Ovary (tissue), 3 donors: ENCODE measurements at regions not wholly inside any gene's neighbourhood (a gene's known extent, or its start where the extent isn't known, plus 50 kb on each side); places are given as distances from the start of the nearest gene placed in this dataset.

Experiments used
- EP300 ChIP-seq: sonication (generic); formaldehyde crosslinking; IDR thresholded peaks from one replicate; pipeline ENCODE4 v1.6.1; 2017; ENCODE audit warnings: antibody characterized with exemption
- POLR2A ChIP-seq: fragments of 450-650 bp; IDR thresholded peaks from one replicate; pipeline ENCODE4 v1.6.1; 2017; ENCODE audit warnings: antibody characterized with exemption, mild to moderate bottlenecking, moderate library complexity
- TF ChIP-seq, protein P1 (sequence below), 3 donors: fragments of 450-650 bp in 2 of 3; fragments of 200-600 bp in 1 of 3; IDR thresholded peaks; one replicate each; pipeline versions ENCODE4 v1.5.1 to v1.8.0; 2016 to 2022; ENCODE audit warnings: antibody characterized with exemption in 3 of 3, mild to moderate bottlenecking in 1 of 3
- donor health status: DM: no; HTN: no; CAD: no.

DNA sequence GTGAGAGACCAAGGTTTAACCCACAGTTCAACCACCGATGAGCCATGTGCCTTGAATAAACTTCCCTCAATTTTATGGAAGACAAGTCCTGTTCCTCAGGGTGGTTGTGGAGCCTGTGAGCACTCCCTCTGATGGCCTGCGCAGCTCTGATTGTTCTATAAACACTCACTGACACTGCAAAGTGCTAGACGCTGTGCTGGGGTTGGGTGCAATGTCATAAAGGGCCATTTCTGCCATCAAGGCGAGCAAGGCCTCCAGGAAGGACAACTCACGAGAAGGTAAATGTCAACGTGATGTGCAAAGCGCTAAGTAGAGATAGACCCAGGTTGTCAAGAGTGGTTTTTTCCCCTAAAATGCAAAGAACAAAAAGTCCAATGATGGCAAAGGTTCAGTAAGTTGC lies 75.7 kb upstream of the SYT6 start:
- TF ChIP-seq, protein P1, sequence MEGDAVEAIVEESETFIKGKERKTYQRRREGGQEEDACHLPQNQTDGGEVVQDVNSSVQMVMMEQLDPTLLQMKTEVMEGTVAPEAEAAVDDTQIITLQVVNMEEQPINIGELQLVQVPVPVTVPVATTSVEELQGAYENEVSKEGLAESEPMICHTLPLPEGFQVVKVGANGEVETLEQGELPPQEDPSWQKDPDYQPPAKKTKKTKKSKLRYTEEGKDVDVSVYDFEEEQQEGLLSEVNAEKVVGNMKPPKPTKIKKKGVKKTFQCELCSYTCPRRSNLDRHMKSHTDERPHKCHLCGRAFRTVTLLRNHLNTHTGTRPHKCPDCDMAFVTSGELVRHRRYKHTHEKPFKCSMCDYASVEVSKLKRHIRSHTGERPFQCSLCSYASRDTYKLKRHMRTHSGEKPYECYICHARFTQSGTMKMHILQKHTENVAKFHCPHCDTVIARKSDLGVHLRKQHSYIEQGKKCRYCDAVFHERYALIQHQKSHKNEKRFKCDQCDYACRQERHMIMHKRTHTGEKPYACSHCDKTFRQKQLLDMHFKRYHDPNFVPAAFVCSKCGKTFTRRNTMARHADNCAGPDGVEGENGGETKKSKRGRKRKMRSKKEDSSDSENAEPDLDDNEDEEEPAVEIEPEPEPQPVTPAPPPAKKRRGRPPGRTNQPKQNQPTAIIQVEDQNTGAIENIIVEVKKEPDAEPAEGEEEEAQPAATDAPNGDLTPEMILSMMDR (IDR thresholded peaks at IDR 0.05), result no peak
- TF ChIP-seq POLR2A, result no peak
- TF ChIP-seq EP300, result no peak
